ENCODE measurements at regions not wholly inside any gene's neighbourhood (a gene's known extent, or its start where the extent isn't known, plus 50 kb on each side); places are given as distances from the start of the nearest gene placed in this dataset.

GRCh38 chr16:24673155-24673554, 56.3 kb upstream of the TNRC6A start:
- Histone ChIP-seq H3K79me2 (ENCODE audit: low read depth) (no peaks in the 10 kb centered on the region), H3K4me2 (no peak overlapping the region), H3K27me3 (ENCODE audit: insufficient read depth, low read depth) (no peaks in the 10 kb centered on the region), H3K36me3 (ENCODE audit: low read depth) (no peaks in the 10 kb centered on the region), H3K4me1 (replicated peaks; ENCODE audit: insufficient read depth) (peaks cover 12% of the 10 kb centered on the region; the same call in 1 of the 2 replicates), H3K27ac (no peak overlapping the region), H3K9me2 (ENCODE audit: insufficient read depth) (no peaks in the 10 kb centered on the region), H4K20me1 (ENCODE audit: insufficient read depth) (no peaks in the 10 kb centered on the region), H3F3A (ENCODE audit: insufficient read depth, low read depth) (peaks cover 19% of the 10 kb centered on the region; the same call in 1 of the 2 replicates), H2AFZ (no peak overlapping the region), H3K9me3 (ENCODE audit: insufficient read depth, low read depth) (no peaks in the 10 kb centered on the region), H3K4me3 (no peak overlapping the region)
- ChIA-PET POLR2A (ENCODE audit: unreplicated experiment) (no interaction called here), CTCF (no interaction called here)
- DNase-seq = no peak
- no TSS peak for BruUV-seq (replicated peaks)
- no peak for TF ChIP-seq CTCF (conservative IDR thresholded peaks at IDR 0.05)
- no peak for TF ChIP-seq EZH2 (IDR thresholded peaks at IDR 0.05; ENCODE audit: low read depth)
- intact Hi-C loops (cut with micrococcal nuclease; ENCODE audit: unreplicated experiment) = no loop called here

- H3K4me3 ChIP-seq = no peak overlapping the region
- H3K27me3 ChIP-seq (ENCODE audit: insufficient read depth, low read depth) = no peaks in the 10 kb centered on the region
- H4K20me1 ChIP-seq (ENCODE audit: insufficient read depth) = no peaks in the 10 kb centered on the region
- H3K9me2 ChIP-seq (ENCODE audit: insufficient read depth) = no peaks in the 10 kb centered on the region
- CTCF ChIA-PET = no interaction called here
- no peaks in the 10 kb centered on the region for H3K4me1 ChIP-seq (replicated peaks; ENCODE audit: insufficient read depth)
- H3K79me2 ChIP-seq (ENCODE audit: low read depth) = no peaks in the 10 kb centered on the region
- no peak for TF ChIP-seq EZH2 (IDR thresholded peaks at IDR 0.05; ENCODE audit: low read depth)
- no peak for TF ChIP-seq CTCF (conservative IDR thresholded peaks at IDR 0.05)
- H3K36me3 ChIP-seq (ENCODE audit: low read depth) = no peaks in the 10 kb centered on the region
- H2AFZ ChIP-seq = no peak overlapping the region
- BruUV-seq (replicated peaks) = no TSS peak
- POLR2A ChIA-PET (ENCODE audit: unreplicated experiment) = no interaction called here
- no peaks in the 10 kb centered on the region for H3K9me3 ChIP-seq (ENCODE audit: insufficient read depth, low read depth)
- H3F3A ChIP-seq (ENCODE audit: insufficient read depth, low read depth) = peaks cover 5% of the 10 kb centered on the region; the same call in 1 of the 2 replicates
- no peak for DNase-seq
- intact Hi-C loops (cut with micrococcal nuclease; ENCODE audit: unreplicated experiment) = no loop called here
- H3K4me2 ChIP-seq = no peak overlapping the region
- no peak overlapping the region for H3K27ac ChIP-seq
These were observed 54.6 kb upstream of the TNRC6A start for GRCh38 chr16:24674877-24675276.

- peaks cover 18% of the 10 kb centered on the region for H3K4me1 ChIP-seq (replicated peaks; ENCODE audit: insufficient read depth)
- H4K20me1 ChIP-seq (ENCODE audit: insufficient read depth) = no peaks in the 10 kb centered on the region
- H2AFZ ChIP-seq = no peak overlapping the region
- no peaks in the 10 kb centered on the region for H3K79me2 ChIP-seq (ENCODE audit: low read depth)
- CTCF ChIA-PET = interaction anchor here (0.7 kb wide), 1 partner anchor 81 kb away, joined by 10 read pairs; no protein-coding TSS in a partner anchor
- BruUV-seq (replicated peaks) = no TSS peak
- TF ChIP-seq EZH2 (IDR thresholded peaks at IDR 0.05; ENCODE audit: low read depth) (no peak), CTCF (conservative IDR thresholded peaks at IDR 0.05) (no peak)
- POLR2A ChIA-PET (ENCODE audit: unreplicated experiment) = no interaction called here
- no peak overlapping the region for H3K4me2 ChIP-seq
- peaks cover 20% of the 10 kb centered on the region for H3F3A ChIP-seq (ENCODE audit: insufficient read depth, low read depth)
- no peaks in the 10 kb centered on the region for H3K36me3 ChIP-seq (ENCODE audit: low read depth)
- intact Hi-C loops (cut with micrococcal nuclease; ENCODE audit: unreplicated experiment) = no loop called here
- no peaks in the 10 kb centered on the region for H3K27me3 ChIP-seq (ENCODE audit: insufficient read depth, low read depth)
- no peaks in the 10 kb centered on the region for H3K9me2 ChIP-seq (ENCODE audit: insufficient read depth)
- H3K27ac ChIP-seq = no peak overlapping the region
- no peak for DNase-seq
- H3K4me3 ChIP-seq = no peak overlapping the region
- H3K9me3 ChIP-seq (ENCODE audit: insufficient read depth, low read depth) = no peaks in the 10 kb centered on the region
These were observed 52.1 kb upstream of the TNRC6A start for GRCh38 chr16:24677388-24677787.

All from PC-9 (cell line).